Activated naive CD8-positive, alpha-beta T cell treated with anti-CD3 and anti-CD28 coated beads for 36 hours (primary cell): ENCODE measurements at regions not wholly inside any gene's neighbourhood (a gene's known extent, or its start where the extent isn't known, plus 50 kb on each side); places are given as distances from the start of the nearest gene placed in this dataset.

Source experiments
- DNase-seq: peaks from one replicate; pipeline ENCODE4 v3.0.0; 2021
- H3K27ac Mint-ChIP-seq: one replicate; pipeline ENCODE4 v1.8.0; 2022; ENCODE audit warnings: mild to moderate bottlenecking, moderate library complexity, mixed read lengths
- H3K27me3 Mint-ChIP-seq: one replicate; pipeline ENCODE4 v1.8.0; 2022; ENCODE audit warnings: mild to moderate bottlenecking, mixed read lengths
- H3K36me3 Mint-ChIP-seq: one replicate; pipeline ENCODE4 v1.8.0; 2021; ENCODE audit warnings: mild to moderate bottlenecking, mixed read lengths
- H3K4me1 Mint-ChIP-seq: one replicate; pipeline ENCODE4 v1.8.0; 2021; ENCODE audit warnings: mixed read lengths
- H3K4me3 Mint-ChIP-seq: one replicate; pipeline ENCODE4 v1.8.0; 2022; ENCODE audit warnings: mild to moderate bottlenecking, moderate library complexity, mixed read lengths
- H3K9me3 Mint-ChIP-seq: one replicate; pipeline ENCODE4 v1.8.0; 2022; ENCODE audit warnings: mixed read lengths

DNA sequence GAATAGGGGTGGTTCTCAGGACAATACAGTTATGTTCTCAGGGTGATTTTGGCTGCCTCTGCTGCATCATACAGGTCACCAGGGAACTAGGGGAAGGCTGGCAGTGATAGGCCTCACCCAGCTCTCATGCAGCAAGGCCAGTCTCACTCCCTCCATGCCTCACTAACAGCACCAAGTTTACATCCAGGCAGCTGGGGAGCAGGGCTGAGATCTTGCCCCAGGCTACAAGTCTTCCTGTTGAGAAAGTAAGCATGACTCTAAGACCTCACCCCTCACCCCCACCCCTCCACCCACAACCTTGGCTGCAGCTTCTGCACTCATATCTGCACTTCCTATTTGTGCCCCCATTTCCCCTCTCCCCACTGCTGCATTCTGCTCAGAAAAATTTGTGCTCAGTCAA lies 481.2 kb downstream of the ACTL7B start:
- Mint-ChIP-seq H3K9me3 (peaks cover 9% of the 10 kb centered on the region), H3K36me3 (no peaks in the 10 kb centered on the region), H3K4me3 (no peak overlapping the region), H3K4me1 (no peaks in the 10 kb centered on the region), H3K27ac (no peak overlapping the region), H3K27me3 (no peaks in the 10 kb centered on the region)
- no peak for DNase-seq

DNA sequence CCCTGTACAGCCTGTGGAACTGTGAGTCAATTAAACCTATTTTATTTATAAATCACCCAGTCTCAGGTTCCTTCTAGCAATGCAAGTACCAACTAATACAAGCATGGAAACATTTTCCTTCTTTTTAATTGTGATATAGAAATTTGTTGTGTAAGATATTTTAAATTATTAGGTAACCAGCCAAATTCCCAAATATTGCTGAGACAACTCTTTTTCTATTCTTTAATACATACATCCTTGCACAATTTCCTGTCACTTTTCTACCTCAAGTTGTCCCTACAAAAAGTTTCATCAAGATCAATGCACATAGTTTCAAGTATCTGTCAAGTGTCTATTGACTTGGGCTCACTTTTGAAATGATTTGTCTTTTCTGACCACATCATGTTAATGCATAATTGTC lies 488.6 kb downstream of the ACTL7B start:
- H3K36me3 Mint-ChIP-seq, result peaks cover 2% of the 10 kb centered on the region
- no peak overlapping the region for H3K27ac Mint-ChIP-seq
- peaks cover 9% of the 10 kb centered on the region for H3K9me3 Mint-ChIP-seq
- H3K4me3 Mint-ChIP-seq, result no peak overlapping the region
- no peak for DNase-seq
- no peaks in the 10 kb centered on the region for H3K27me3 Mint-ChIP-seq
- no peaks in the 10 kb centered on the region for H3K4me1 Mint-ChIP-seq

DNA sequence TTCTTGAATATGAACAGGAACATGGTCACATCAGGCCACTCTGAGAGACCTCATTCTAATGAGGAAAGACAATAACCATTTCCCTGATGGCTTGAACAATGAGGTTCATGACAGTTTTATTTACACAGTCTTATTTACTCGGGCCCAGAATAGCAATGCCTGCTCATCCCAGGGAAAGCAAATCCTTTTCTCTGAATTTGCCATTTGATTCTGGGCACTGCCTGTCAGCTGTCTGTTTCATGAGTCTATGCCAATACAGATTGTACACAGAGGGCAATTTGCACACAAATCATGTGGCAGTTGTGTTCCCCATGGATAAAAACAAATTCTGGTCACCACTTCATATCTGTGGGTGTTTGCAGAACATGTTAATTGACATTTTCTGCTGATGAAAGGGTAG lies 492.5 kb downstream of the ACTL7B start:
- no peak for DNase-seq
- H3K27me3 Mint-ChIP-seq, result no peaks in the 10 kb centered on the region
- no peaks in the 10 kb centered on the region for H3K4me1 Mint-ChIP-seq
- no peak overlapping the region for H3K27ac Mint-ChIP-seq
- H3K36me3 Mint-ChIP-seq, result peaks cover 2% of the 10 kb centered on the region
- H3K9me3 Mint-ChIP-seq, result peaks cover 8% of the 10 kb centered on the region
- H3K4me3 Mint-ChIP-seq, result no peak overlapping the region

DNA sequence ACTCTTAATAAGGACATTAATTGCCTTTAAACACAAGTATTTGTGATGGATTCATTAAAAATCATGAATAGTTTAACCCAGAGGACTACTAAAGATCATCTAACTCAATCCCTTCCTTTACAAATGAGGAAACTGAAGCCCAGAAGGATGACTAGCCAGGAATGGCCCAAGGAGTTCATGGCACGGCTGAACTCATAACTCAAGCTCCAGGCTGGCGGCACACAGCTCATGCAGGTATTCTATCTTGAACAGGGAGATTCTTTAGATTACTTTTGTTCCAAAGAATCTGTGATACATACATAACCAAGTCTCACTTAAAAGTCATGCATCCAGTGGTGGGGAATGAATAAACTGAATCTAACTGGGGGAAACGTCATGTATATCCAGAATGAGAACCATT lies 495.5 kb downstream of the ACTL7B start:
- peaks cover 3% of the 10 kb centered on the region for H3K9me3 Mint-ChIP-seq
- no peaks in the 10 kb centered on the region for H3K27me3 Mint-ChIP-seq
- H3K4me1 Mint-ChIP-seq, result no peaks in the 10 kb centered on the region

DNA sequence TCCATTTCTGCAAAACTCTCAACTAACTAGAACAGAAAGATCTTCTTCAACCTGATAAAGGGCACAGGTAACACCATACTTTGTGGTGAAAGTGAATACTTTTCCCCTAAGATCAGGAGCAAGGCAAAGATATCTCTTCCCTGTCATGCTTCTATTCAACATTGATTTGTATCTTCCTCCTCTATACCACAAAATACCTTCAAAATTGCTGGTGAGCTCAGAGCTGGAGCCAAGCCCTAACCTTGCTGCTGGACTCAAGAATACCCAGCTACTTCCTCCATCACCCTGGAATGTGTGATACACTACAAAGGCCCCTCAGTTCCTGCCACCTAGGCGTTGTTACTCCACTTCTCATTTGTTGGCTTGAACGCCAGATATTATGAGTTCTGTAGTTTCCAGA lies 499.0 kb downstream of the ACTL7B start:
- DNase-seq, result no peak
- Mint-ChIP-seq H3K27me3 (no peaks in the 10 kb centered on the region), H3K4me1 (no peaks in the 10 kb centered on the region), H3K36me3 (no peaks in the 10 kb centered on the region), H3K27ac (no peak overlapping the region), H3K9me3 (no peaks in the 10 kb centered on the region), H3K4me3 (no peak overlapping the region)

More for the DNA sequence above, 495.5 kb downstream of the ACTL7B start:
- Mint-ChIP-seq H3K36me3 (peaks cover under 1% of the 10 kb centered on the region), H3K4me3 (no peak overlapping the region), H3K27ac (no peak overlapping the region)
- no peak for DNase-seq

DNA sequence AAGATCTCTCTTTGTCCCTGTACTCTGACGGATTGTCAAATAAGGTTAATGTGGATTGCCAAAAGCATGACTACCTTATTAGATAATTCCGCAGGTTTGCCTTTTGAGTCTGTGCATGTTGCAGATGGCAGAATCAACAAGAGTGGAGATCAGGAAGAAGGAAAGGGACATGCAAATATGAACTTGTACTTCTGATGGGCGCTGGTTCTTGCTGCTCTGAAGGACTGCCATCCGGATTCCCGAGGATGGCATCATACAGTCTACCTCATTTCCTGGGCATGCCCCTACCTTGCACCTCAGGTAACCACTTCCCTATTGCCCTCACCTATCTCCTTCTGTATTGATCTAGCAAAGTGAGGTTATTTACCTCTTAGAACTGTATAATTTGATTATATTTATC lies 504.2 kb downstream of the ACTL7B start:
- no peak overlapping the region for H3K4me3 Mint-ChIP-seq
- DNase-seq, result no peak
- no peaks in the 10 kb centered on the region for H3K27me3 Mint-ChIP-seq
- H3K27ac Mint-ChIP-seq, result no peak overlapping the region
- peaks cover 1% of the 10 kb centered on the region for H3K9me3 Mint-ChIP-seq
- no peaks in the 10 kb centered on the region for H3K4me1 Mint-ChIP-seq
- no peaks in the 10 kb centered on the region for H3K36me3 Mint-ChIP-seq

DNA sequence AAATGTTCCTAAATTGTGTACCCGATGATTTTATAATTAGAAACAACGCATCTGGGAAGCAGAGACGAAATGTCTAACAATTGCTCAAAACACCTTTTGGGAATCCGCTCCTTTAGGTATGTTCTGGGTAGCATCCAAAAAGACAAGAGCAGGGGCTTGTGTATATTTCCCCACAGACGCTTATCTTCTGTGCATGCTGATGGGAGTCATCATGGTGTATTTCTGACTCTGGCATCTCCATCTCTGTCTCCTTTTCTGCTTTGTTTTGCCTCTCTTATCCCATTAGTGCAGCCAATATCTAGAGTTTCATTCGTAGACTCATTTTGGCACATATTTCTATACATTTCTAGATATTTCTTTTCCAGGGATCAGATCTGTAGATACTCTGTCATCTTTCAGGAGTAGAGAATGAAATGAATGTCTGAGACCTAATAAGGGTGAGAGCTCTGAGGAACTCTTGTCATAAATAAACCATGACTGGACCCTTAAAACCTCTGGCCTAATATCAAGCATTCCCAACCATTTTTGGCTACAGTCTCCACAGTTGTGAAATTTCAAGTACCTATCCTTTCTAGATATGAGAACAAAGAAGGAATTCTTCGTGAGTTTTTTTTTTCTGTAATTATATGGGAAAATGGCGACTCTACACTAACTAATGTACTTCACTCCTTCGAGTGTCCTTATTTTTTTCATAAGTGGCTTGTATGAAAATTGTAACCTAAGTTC lies 508.2 kb downstream of the ACTL7B start:
- Mint-ChIP-seq H3K9me3 (peaks cover 1% of the 10 kb centered on the region), H3K27ac (no peak overlapping the region), H3K27me3 (no peaks in the 10 kb centered on the region), H3K4me3 (no peak overlapping the region), H3K4me1 (no peaks in the 10 kb centered on the region), H3K36me3 (no peaks in the 10 kb centered on the region)
- DNase-seq, result no peak

DNA sequence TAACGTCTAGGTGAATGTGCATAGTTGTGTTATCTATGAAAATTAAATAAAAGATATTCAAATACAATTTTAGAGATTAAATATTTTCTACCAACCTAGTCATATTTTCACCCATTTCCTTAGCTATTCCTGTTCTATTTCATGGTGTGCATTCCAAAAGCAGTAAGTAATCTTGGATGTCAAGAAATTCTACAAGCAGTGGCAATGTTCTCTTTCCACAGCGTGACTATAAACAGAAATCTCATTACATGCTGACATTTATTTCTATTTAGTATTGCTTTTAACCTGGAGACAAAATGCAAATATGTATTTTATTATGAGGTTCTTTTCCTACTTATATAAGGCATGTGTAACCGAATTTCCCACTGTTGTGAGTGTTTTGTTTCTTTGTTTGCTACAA lies 510.0 kb downstream of the ACTL7B start:
- H3K4me1 Mint-ChIP-seq, result no peaks in the 10 kb centered on the region

DNA sequence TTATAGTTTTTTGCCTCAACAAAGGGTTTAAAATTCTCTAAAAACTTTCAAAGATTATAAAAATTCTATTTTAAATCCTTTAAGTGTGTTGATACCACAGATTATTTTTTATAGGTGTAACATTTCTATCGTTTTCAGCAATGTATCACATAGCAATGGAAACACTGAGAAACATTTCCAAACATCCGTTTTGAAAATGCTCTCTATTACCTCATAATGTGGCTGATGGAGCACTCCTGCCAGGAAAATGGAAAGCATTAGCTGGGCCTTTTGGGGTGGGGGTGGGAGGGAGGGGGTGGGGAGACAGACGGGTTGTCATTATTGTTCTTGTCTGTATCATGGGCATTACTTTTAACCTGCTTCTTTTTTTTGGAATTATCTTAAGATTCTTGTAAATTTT lies 516.5 kb downstream of the ACTL7B start:
- H3K27me3 Mint-ChIP-seq, result peaks cover 3% of the 10 kb centered on the region
- DNase-seq, result no peak
- no peak overlapping the region for H3K4me3 Mint-ChIP-seq
- no peak overlapping the region for H3K27ac Mint-ChIP-seq
- no peaks in the 10 kb centered on the region for H3K36me3 Mint-ChIP-seq
- H3K9me3 Mint-ChIP-seq, result no peaks in the 10 kb centered on the region
- H3K4me1 Mint-ChIP-seq, result no peaks in the 10 kb centered on the region

More for the DNA sequence above, 510.0 kb downstream of the ACTL7B start:
- Mint-ChIP-seq H3K4me3 (no peak overlapping the region), H3K27me3 (no peaks in the 10 kb centered on the region), H3K9me3 (peaks cover 1% of the 10 kb centered on the region), H3K27ac (no peak overlapping the region), H3K36me3 (no peaks in the 10 kb centered on the region)
- DNase-seq, result no peak

DNA sequence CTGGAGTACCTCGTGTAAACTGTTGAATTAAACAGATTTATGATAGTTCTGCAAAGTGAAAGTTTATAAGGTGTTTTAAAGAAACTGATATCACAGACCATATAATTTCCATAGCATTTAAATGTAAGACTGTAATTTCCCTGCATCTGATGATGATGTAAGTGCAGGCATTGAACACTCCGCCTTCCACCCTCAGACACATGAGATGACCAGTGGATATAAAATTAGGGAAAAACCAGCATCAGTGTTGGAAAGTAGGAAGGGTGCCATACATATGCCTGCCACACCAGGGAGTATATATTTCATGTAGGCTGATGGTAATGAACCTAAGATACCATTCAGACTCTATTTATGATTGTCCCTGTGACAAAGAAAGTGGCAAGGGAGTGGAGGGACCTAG lies 519.2 kb downstream of the ACTL7B start:
- H3K9me3 Mint-ChIP-seq, result no peaks in the 10 kb centered on the region
- H3K4me1 Mint-ChIP-seq, result no peaks in the 10 kb centered on the region
- H3K27me3 Mint-ChIP-seq, result peaks cover 3% of the 10 kb centered on the region
- DNase-seq, result no peak
- no peak overlapping the region for H3K27ac Mint-ChIP-seq
- H3K36me3 Mint-ChIP-seq, result no peaks in the 10 kb centered on the region
- H3K4me3 Mint-ChIP-seq, result no peak overlapping the region

DNA sequence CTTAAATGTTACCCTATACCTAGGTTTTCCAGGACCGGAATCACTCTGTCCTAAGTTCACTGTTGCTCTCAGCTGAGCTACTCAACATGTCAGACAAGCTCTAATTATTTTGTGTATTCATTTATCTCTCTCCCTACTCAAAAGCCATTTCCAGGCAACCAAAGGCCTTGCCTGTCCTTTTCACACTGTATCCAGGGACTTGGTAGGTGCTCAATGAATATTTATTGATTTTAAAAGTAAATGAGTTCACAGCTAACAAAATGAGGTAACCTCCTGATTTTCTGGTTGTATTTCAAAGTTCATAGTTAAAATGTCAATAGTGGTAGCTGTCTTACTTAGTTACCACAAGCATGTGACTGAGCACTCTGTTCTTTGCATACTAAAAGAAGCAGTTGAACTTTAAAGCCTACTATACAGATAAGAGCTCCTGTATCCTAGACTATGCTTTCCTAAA lies 522.2 kb downstream of the ACTL7B start:
- Mint-ChIP-seq H3K4me3 (no peak overlapping the region), H3K27me3 (peaks cover 3% of the 10 kb centered on the region), H3K27ac (no peak overlapping the region), H3K36me3 (no peaks in the 10 kb centered on the region), H3K4me1 (no peaks in the 10 kb centered on the region), H3K9me3 (peaks cover 7% of the 10 kb centered on the region)
- DNase-seq, result no peak

DNA sequence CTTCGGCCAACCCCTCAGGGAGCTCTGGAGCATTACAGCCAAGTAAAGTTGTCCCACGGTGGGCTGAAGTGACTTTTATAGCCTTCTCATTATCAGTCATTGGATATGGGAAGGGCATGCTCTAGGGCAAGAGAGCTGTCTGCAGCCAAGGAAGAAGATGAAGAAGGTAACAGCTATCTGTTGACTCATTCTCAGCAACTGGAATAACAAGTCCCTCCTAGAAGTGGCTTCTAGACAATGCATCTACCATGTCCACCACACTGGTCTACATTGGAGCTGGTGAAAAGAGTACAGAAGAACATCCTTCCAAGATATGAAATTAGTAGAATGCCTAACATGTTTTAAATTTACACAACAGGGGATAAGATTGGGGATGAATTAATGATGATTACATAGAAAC lies 524.2 kb downstream of the ACTL7B start:
- Mint-ChIP-seq H3K27me3 (peaks cover 3% of the 10 kb centered on the region), H3K36me3 (no peaks in the 10 kb centered on the region), H3K4me1 (no peaks in the 10 kb centered on the region), H3K4me3 (no peak overlapping the region), H3K9me3 (peaks cover 17% of the 10 kb centered on the region), H3K27ac (no peak overlapping the region)
- DNase-seq, result no peak

DNA sequence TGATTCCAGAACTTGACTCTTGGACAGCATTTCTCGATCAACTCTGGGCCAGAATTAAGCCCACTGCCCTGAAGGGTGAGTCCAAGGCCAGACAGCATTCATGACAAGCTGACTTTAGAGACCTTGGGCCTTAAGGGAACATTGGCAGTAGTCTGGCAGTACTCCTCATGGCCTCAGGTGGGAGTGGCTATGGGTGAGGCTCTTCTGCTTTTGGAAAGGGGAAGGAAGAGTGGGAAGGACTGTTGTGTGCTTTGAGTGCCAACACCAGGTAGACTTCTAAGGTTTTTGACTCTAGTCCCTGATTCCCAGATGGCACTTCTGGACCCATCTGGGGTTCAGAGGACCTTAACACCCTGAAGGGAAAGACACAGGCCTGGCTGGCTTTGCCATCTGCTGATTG lies 530.4 kb downstream of the ACTL7B start:
- H3K36me3 Mint-ChIP-seq, result no peaks in the 10 kb centered on the region
- H3K4me1 Mint-ChIP-seq, result no peaks in the 10 kb centered on the region
- DNase-seq, result no peak
- H3K27ac Mint-ChIP-seq, result no peak overlapping the region
- H3K27me3 Mint-ChIP-seq, result no peaks in the 10 kb centered on the region
- no peak overlapping the region for H3K4me3 Mint-ChIP-seq
- peaks cover 19% of the 10 kb centered on the region for H3K9me3 Mint-ChIP-seq

DNA sequence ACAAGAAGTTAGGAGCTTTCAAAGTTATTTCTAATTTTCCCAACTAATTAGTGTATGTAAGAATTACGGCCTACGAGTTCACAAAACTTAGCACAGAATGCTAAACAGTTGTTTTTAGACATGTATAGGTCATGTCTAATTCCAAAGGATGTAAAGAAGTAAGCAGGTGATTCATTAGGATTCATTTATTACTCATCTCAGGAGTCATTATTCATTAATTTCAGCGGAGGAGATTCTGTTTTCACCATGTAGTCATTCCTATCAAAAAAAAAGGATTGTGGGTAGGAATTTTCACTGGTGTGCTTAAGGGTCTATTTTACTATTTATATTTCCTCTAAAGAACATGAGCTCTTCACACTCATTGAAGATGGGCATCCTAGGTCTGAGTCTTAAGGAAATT lies 532.2 kb downstream of the ACTL7B start:
- H3K4me1 Mint-ChIP-seq, result no peaks in the 10 kb centered on the region
- no peak overlapping the region for H3K27ac Mint-ChIP-seq
- DNase-seq, result no peak
- no peak overlapping the region for H3K4me3 Mint-ChIP-seq
- H3K36me3 Mint-ChIP-seq, result no peaks in the 10 kb centered on the region
- H3K9me3 Mint-ChIP-seq, result peaks cover 12% of the 10 kb centered on the region
- no peaks in the 10 kb centered on the region for H3K27me3 Mint-ChIP-seq

DNA sequence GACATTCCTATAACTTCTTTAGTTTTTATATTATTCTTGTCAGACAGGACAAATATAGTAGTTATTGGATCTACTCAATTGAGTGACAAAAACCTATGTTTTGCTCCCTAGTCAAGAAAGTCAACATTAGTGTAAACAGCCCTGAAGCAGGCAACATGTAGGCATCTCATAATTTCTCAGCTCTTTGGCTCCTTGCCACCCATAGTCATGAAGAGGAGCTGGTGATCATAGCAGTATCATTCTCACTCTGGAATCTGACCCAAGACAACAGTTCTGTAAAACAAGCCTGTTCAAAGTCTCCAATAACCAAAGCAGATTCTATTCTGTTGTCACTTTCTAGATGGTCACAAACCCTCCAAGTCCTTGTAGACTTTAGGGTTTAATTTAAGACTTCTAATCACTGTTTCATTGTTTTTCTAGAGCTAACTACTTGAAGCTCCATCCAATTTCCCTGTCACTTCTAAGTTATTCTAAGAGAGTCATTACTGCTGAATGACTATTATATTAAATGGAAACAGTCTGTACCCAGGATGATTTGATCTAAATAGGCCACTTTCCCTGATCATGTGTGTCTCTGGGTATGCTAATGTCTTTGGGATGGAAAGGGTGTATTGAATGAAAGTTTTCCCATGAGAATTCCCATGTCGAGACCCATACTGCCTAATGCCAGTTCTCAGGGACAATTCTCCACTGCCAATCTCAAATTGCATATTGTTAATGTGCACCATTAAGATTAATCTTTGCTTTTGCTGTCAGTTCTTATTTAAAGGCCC lies 533.3 kb downstream of the ACTL7B start:
- Mint-ChIP-seq H3K4me3 (no peak overlapping the region), H3K36me3 (no peaks in the 10 kb centered on the region), H3K4me1 (no peaks in the 10 kb centered on the region), H3K27me3 (no peaks in the 10 kb centered on the region), H3K9me3 (peaks cover 4% of the 10 kb centered on the region), H3K27ac (no peak overlapping the region)
- DNase-seq, result no peak

DNA sequence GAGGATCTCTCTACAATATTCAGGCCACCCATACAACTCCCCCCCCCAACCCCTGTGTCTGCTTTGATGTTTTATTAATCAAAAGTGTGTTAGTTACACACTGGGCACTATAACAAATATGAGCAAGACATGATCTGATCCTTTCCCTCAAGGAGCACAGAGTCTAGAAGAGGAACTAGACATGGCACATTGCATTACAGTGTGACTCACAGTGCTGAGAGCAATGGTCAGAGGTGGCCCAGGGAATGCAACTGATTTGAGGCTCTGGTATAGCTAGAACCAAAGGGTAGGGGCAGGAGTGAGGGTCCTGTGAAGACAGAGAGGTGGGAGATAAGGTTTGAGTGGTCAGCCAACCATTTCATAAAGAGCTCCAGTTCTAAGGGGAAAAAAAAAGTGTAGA lies 539.2 kb downstream of the ACTL7B start:
- no peaks in the 10 kb centered on the region for H3K36me3 Mint-ChIP-seq
- no peak for DNase-seq
- no peak overlapping the region for H3K27ac Mint-ChIP-seq
- no peaks in the 10 kb centered on the region for H3K27me3 Mint-ChIP-seq
- no peaks in the 10 kb centered on the region for H3K4me1 Mint-ChIP-seq
- H3K4me3 Mint-ChIP-seq, result no peak overlapping the region
- no peaks in the 10 kb centered on the region for H3K9me3 Mint-ChIP-seq
